ENCODE measurements at regions not wholly inside any gene's neighbourhood (a gene's known extent, or its start where the extent isn't known, plus 50 kb on each side); places are given as distances from the start of the nearest gene placed in this dataset.

GRCh38 chr6:14348389-14348788 is 230.8 kb downstream of the CD83 start:
- TF ChIP-seq CTCF (IDR thresholded peaks at IDR 0.05; ENCODE audit: insufficient read depth, low read length, poor library complexity, severe bottlenecking) (no peak), EZH2phosphoT487 (conservative IDR thresholded peaks at IDR 0.05; ENCODE audit: low read length) (no peak)
